ENCODE measurements at regions not wholly inside any gene's neighbourhood (a gene's known extent, or its start where the extent isn't known, plus 50 kb on each side); places are given as distances from the start of the nearest gene placed in this dataset.

DNA sequence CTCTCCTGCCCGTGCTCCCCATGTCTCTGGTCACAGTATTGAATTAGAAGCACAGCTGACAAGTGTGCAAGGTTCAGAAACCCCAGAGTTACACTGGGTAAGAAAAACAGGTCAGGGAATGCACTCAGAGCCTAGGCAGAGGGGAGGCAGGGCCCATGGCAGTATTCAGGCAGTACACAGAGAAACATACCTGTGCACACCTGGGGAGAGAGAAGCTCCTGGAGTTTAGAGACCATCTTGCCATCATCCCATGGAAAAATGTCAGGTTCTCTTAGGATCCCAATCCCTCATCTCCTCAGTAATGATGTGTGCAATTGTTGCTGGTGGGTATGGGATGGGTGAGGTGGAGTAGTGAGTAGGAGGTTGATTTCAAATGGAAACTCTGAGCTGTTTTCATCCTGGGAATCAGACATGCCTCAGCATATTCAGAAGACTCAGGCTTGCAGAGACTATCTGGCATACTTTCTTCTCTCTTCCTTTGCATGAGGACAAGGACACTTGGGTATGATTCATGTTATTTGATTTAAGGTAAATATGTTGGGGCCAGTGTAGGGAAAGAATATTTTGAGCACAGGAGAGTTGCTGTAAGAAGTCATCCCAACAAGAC lies 228.5 kb downstream of the ESM1 start:
- no peak for ATAC-seq (ENCODE audit: insufficient read depth, low FRiP score)
- 92% methylated on average over 1 of the region's 1 CpG for WGBS, 2 donors
- H3K9me3 ChIP-seq (ENCODE audit: control insufficient read depth in 4 of 4, insufficient read depth in 3 of 4, low read length in 3 of 4) = no peaks in the 10 kb centered on the region
- no peaks in the 10 kb centered on the region for H3K36me3 ChIP-seq (ENCODE audit: control insufficient read depth in 4 of 4, insufficient read depth in 4 of 4, low read length in 4 of 4)
- H3K9ac ChIP-seq (ENCODE audit: insufficient read depth in 1 of 2, low read length in 2 of 2) = no peak overlapping the region
- TF ChIP-seq, protein P1, sequence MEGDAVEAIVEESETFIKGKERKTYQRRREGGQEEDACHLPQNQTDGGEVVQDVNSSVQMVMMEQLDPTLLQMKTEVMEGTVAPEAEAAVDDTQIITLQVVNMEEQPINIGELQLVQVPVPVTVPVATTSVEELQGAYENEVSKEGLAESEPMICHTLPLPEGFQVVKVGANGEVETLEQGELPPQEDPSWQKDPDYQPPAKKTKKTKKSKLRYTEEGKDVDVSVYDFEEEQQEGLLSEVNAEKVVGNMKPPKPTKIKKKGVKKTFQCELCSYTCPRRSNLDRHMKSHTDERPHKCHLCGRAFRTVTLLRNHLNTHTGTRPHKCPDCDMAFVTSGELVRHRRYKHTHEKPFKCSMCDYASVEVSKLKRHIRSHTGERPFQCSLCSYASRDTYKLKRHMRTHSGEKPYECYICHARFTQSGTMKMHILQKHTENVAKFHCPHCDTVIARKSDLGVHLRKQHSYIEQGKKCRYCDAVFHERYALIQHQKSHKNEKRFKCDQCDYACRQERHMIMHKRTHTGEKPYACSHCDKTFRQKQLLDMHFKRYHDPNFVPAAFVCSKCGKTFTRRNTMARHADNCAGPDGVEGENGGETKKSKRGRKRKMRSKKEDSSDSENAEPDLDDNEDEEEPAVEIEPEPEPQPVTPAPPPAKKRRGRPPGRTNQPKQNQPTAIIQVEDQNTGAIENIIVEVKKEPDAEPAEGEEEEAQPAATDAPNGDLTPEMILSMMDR (IDR thresholded peaks at IDR 0.05; ENCODE audit: control extremely low read depth, extremely low read depth) = no peak
- no peaks in the 10 kb centered on the region for H3K27me3 ChIP-seq (ENCODE audit: control insufficient read depth in 3 of 3, insufficient read depth in 3 of 3, low read length in 2 of 3)
- H3K4me3 ChIP-seq = no peak overlapping the region
- DNase-seq = no peak
- no peaks in the 10 kb centered on the region for H3K4me1 ChIP-seq (ENCODE audit: control insufficient read depth in 5 of 5, insufficient read depth in 5 of 5, low read length in 5 of 5)
- no peak overlapping the region for H3K27ac ChIP-seq (ENCODE audit: low read depth in 1 of 2, low read length in 1 of 2)

DNA sequence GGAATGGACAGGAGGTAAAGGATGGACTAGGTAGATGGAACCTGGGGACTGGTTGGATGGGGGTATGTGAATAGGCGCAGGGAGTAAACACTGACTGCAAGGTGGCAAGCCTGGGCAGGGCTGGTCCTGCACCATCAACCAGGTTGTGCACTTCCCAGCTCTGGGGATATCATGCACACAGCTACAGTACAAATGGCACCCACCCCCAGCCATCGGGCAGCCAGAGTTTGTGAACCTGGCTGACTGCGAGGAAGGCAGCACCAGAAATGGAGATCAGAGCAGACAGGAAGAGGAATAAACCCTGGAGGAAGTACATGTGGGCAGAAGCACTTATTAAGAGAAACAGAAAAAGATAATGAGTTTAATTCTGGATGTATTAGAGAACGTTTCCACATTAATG lies 229.1 kb downstream of the ESM1 start:
- Histone ChIP-seq H3K36me3 (ENCODE audit: control insufficient read depth in 4 of 4, insufficient read depth in 4 of 4, low read length in 4 of 4) (no peaks in the 10 kb centered on the region), H3K9ac (ENCODE audit: insufficient read depth in 1 of 2, low read length in 2 of 2) (no peak overlapping the region), H3K4me3 (no peak overlapping the region), H3K27me3 (ENCODE audit: control insufficient read depth in 3 of 3, insufficient read depth in 3 of 3, low read length in 2 of 3) (no peaks in the 10 kb centered on the region), H3K4me1 (ENCODE audit: control insufficient read depth in 5 of 5, insufficient read depth in 5 of 5, low read length in 5 of 5) (no peaks in the 10 kb centered on the region), H3K27ac (ENCODE audit: low read depth in 1 of 2, low read length in 1 of 2) (no peak overlapping the region), H3K9me3 (ENCODE audit: control insufficient read depth in 4 of 4, insufficient read depth in 3 of 4, low read length in 3 of 4) (no peaks in the 10 kb centered on the region)
- 42 to 73% methylated on average over 4 of the region's 4 CpGs for WGBS, 2 donors
- DNase-seq (no peak), ATAC-seq (ENCODE audit: insufficient read depth, low FRiP score) (no peak)
- TF ChIP-seq, protein P1 (IDR thresholded peaks at IDR 0.05; ENCODE audit: control extremely low read depth, extremely low read depth) = no peak

DNA sequence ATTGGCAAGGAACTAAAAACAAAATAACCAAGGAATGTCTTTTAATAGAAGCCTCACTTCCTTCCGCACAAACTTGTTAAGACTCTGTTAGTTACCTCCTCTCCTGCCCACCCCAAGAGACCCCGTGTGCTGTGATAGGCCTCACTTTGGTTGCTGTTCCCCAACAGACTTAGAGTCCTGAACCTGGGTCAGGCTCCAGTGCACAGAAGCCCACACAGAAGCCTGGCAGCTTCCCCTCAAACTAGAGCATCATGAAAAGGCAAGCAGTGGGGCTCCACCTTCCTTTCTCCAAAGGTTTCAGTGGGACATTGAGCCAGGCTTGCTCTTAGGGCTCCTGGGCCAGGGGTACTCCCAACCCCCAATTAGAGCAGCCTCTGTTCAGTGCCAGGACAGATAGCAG lies 230.5 kb downstream of the ESM1 start:
- Histone ChIP-seq H3K9ac (ENCODE audit: insufficient read depth in 1 of 2, low read length in 2 of 2) (no peak overlapping the region), H3K27me3 (ENCODE audit: control insufficient read depth in 3 of 3, insufficient read depth in 3 of 3, low read length in 2 of 3) (no peaks in the 10 kb centered on the region), H3K36me3 (ENCODE audit: control insufficient read depth in 4 of 4, insufficient read depth in 4 of 4, low read length in 4 of 4) (no peaks in the 10 kb centered on the region), H3K4me1 (ENCODE audit: control insufficient read depth in 5 of 5, insufficient read depth in 5 of 5, low read length in 5 of 5) (peaks cover 0 to 1% (median 0%) of the 10 kb centered on the region in 5 donors), H3K27ac (ENCODE audit: low read depth in 1 of 2, low read length in 1 of 2) (no peak overlapping the region), H3K4me3 (no peak overlapping the region), H3K9me3 (ENCODE audit: control insufficient read depth in 4 of 4, insufficient read depth in 3 of 4, low read length in 3 of 4) (peaks cover 0 to 2% (median 0%) of the 10 kb centered on the region in 4 donors)
- no peak for DNase-seq
- no peak for ATAC-seq (ENCODE audit: insufficient read depth, low FRiP score)
- WGBS, 2 donors = 83 to 86% methylated on average over 2 of the region's 2 CpGs
- TF ChIP-seq, protein P1 (IDR thresholded peaks at IDR 0.05; ENCODE audit: control extremely low read depth, extremely low read depth) = no peak

DNA sequence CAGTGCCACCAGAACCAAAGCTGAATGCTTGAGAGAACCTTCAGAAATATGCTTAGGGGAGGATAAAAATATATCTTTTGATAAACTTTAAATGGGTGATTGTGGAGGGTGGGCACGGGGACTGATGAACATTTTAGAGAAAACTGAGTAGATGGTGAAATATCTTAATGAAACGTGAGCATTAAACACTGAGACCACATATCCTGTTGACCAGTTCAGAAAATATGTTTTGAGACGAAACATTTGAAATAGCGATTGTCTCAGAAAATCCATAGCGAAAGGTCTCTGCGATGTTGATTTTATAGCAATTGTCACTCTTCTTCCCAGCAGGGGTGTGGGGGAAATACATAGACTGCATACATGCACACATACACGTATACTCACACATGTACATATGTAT lies 231.0 kb downstream of the ESM1 start:
- Histone ChIP-seq H3K27me3 (ENCODE audit: control insufficient read depth in 3 of 3, insufficient read depth in 3 of 3, low read length in 2 of 3) (no peaks in the 10 kb centered on the region), H3K36me3 (ENCODE audit: control insufficient read depth in 4 of 4, insufficient read depth in 4 of 4, low read length in 4 of 4) (no peaks in the 10 kb centered on the region), H3K9me3 (ENCODE audit: control insufficient read depth in 4 of 4, insufficient read depth in 3 of 4, low read length in 3 of 4) (peaks cover 0 to 2% (median 0%) of the 10 kb centered on the region in 4 donors), H3K4me3 (no peak overlapping the region), H3K9ac (ENCODE audit: insufficient read depth in 1 of 2, low read length in 2 of 2) (no peak overlapping the region), H3K27ac (ENCODE audit: low read depth in 1 of 2, low read length in 1 of 2) (no peak overlapping the region), H3K4me1 (ENCODE audit: control insufficient read depth in 5 of 5, insufficient read depth in 5 of 5, low read length in 5 of 5) (peaks cover 0 to 1% (median 0%) of the 10 kb centered on the region in 5 donors)
- 95 to 96% methylated on average over 7 of the region's 7 CpGs for WGBS, 2 donors
- ATAC-seq (ENCODE audit: insufficient read depth, low FRiP score) (no peak), DNase-seq (no peak)
- TF ChIP-seq, protein P1 (IDR thresholded peaks at IDR 0.05; ENCODE audit: control extremely low read depth, extremely low read depth) = no peak

All from lung (tissue), 11 donors.